DOHH2 (cell line): ENCODE measurements at regions not wholly inside any gene's neighbourhood (a gene's known extent, or its start where the extent isn't known, plus 50 kb on each side); places are given as distances from the start of the nearest gene placed in this dataset.

ENCODE experiments used
- H3F3A ChIP-seq: fragments of 200-600 bp; sonication (generic), shearing (Covaris generic); 2 replicates; pipeline ENCODE4 v1.6.0; 2016; ENCODE audit warnings: antibody characterized with exemption, mild to moderate bottlenecking; ENCODE audit not compliant: control insufficient read depth, insufficient read depth
- H3K27ac ChIP-seq: fragments of 200-600 bp; sonication (generic); 2 replicates; pipeline ENCODE4 v1.5.1; 2014; ENCODE audit warnings: low read depth, mild to moderate bottlenecking, low read length, moderate library complexity
- H3K27me3 ChIP-seq: fragments of 200-600 bp; sonication (generic); 2 replicates; pipeline ENCODE4 v1.6.1; 2014; ENCODE audit warnings: mild to moderate bottlenecking, low read length, mixed read lengths; ENCODE audit not compliant: control insufficient read depth
- H3K36me3 ChIP-seq: fragments of 200-600 bp; sonication (generic); 2 replicates; pipeline ENCODE4 v1.6.1; 2014; ENCODE audit warnings: mild to moderate bottlenecking, low read length, moderate library complexity, mixed read lengths; ENCODE audit not compliant: control insufficient read depth
- H3K4me1 ChIP-seq: fragments of 200-600 bp; sonication (generic); 2 replicates; pipeline ENCODE4 v1.6.1; 2014; ENCODE audit warnings: mild to moderate bottlenecking, low read length, mixed read lengths; ENCODE audit not compliant: control insufficient read depth
- H3K4me2 ChIP-seq: fragments of 200-600 bp; sonication (generic); 2 replicates; pipeline ENCODE4 v1.6.0; 2014; ENCODE audit warnings: mild to moderate bottlenecking, low read length, moderate library complexity
- H3K4me3 ChIP-seq: fragments of 200-600 bp; sonication (generic); 2 replicates; pipeline ENCODE4 v1.5.1; 2014; ENCODE audit warnings: mild to moderate bottlenecking, low read length, mixed read lengths
- H3K79me2 ChIP-seq: fragments of 200-600 bp; sonication (generic); 2 replicates; pipeline ENCODE4 v1.6.1; 2014; ENCODE audit warnings: mild to moderate bottlenecking, low read length, mixed read lengths; ENCODE audit not compliant: control insufficient read depth
- H3K9me2 ChIP-seq: fragments of 200-600 bp; sonication (generic); replicated peaks from 2 replicates; pipeline ENCODE4 v1.6.1; 2014; ENCODE audit warnings: mild to moderate bottlenecking, low read length, mixed read lengths; ENCODE audit not compliant: control insufficient read depth
- H3K9me3 ChIP-seq: fragments of 200-600 bp; sonication (generic); 2 replicates; pipeline ENCODE4 v1.6.1; 2014; ENCODE audit warnings: antibody characterized with exemption, low read length, mixed read lengths; ENCODE audit not compliant: control insufficient read depth, insufficient read depth
- H4K20me1 ChIP-seq: fragments of 200-600 bp; sonication (generic); 2 replicates; pipeline ENCODE4 v1.6.0; 2014; ENCODE audit warnings: low read depth, mild to moderate bottlenecking, antibody characterized with exemption, low read length, moderate library complexity; ENCODE audit not compliant: control insufficient read depth, insufficient read depth
- EZH2phosphoT487 ChIP-seq: fragments of 200-600 bp; sonication (generic); IDR thresholded peaks from 2 replicates; pipeline ENCODE4 v1.6.1; 2017; ENCODE audit warnings: borderline replicate concordance, mild to moderate bottlenecking, antibody characterized with exemption, low read length, moderate library complexity, mixed read lengths
- TF ChIP-seq, protein P1 (sequence below): fragments of 200-600 bp; sonication (generic); IDR thresholded peaks from one replicate; pipeline ENCODE4 v1.5.1; 2014; ENCODE audit warnings: antibody characterized with exemption, mild to moderate bottlenecking, low read depth, low read length; ENCODE audit not compliant: poor library complexity, severe bottlenecking

DNA sequence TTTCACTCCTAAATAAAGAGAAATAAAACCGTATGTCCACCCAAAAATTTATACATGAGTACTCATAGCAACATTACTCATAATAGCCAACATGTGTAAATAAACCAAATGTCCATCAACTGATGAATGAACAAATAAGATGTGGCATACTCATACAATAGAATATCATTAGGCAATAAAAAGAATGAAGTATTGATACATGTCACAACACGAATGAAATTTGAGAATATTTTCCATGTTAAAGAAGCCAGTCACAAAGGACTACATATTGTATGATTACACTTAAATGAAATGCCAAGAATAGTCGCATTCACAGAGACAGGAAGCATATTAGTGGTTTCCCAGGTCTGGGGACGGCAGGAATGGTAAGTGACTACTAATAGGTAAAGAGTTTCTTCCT lies 869.2 kb downstream of the IGSF11 start:
- Histone ChIP-seq H3K27ac (no peak overlapping the region), H4K20me1 (no peaks in the 10 kb centered on the region), H3K9me3 (no peaks in the 10 kb centered on the region; the same call in 1 of the 2 replicates), H3K79me2 (no peaks in the 10 kb centered on the region), H3K4me3 (no peak overlapping the region), H3F3A (no peaks in the 10 kb centered on the region), H3K36me3 (no peaks in the 10 kb centered on the region), H3K4me1 (no peaks in the 10 kb centered on the region), H3K9me2 (no peaks in the 10 kb centered on the region), H3K4me2 (no peak overlapping the region), H3K27me3 (no peaks in the 10 kb centered on the region)
- TF ChIP-seq EZH2phosphoT487, result no peak
- TF ChIP-seq, protein P1, sequence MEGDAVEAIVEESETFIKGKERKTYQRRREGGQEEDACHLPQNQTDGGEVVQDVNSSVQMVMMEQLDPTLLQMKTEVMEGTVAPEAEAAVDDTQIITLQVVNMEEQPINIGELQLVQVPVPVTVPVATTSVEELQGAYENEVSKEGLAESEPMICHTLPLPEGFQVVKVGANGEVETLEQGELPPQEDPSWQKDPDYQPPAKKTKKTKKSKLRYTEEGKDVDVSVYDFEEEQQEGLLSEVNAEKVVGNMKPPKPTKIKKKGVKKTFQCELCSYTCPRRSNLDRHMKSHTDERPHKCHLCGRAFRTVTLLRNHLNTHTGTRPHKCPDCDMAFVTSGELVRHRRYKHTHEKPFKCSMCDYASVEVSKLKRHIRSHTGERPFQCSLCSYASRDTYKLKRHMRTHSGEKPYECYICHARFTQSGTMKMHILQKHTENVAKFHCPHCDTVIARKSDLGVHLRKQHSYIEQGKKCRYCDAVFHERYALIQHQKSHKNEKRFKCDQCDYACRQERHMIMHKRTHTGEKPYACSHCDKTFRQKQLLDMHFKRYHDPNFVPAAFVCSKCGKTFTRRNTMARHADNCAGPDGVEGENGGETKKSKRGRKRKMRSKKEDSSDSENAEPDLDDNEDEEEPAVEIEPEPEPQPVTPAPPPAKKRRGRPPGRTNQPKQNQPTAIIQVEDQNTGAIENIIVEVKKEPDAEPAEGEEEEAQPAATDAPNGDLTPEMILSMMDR, result no peak

DNA sequence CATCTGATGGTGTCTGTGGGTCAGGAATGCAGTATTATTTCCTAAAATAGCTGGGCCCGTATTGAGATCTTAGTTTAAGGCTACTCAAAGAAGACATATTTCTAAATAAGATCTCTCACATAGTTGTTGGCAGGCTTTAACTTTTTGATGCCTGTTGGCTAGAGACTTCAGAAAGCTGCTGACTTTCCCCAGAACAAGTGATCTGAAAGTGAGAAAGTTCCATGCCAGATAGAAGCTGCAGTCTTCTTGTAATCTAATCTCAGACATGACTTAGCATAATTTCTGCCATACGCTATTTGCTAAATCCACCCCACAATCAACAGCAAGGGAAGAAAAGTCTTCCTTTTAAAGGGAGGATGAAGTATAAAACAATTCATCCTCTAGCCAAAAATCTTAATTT lies 867.1 kb downstream of the IGSF11 start:
- H3K4me1 ChIP-seq, result no peaks in the 10 kb centered on the region
- no peak overlapping the region for H3K4me2 ChIP-seq
- H3K27me3 ChIP-seq, result no peaks in the 10 kb centered on the region
- no peaks in the 10 kb centered on the region for H3F3A ChIP-seq
- H3K9me2 ChIP-seq, result no peaks in the 10 kb centered on the region
- TF ChIP-seq EZH2phosphoT487, result no peak
- TF ChIP-seq, protein P1, result no peak
- H3K36me3 ChIP-seq, result no peaks in the 10 kb centered on the region
- no peak overlapping the region for H3K4me3 ChIP-seq
- peaks cover 3% of the 10 kb centered on the region; the same call in 1 of the 2 replicates for H3K9me3 ChIP-seq
- no peaks in the 10 kb centered on the region for H4K20me1 ChIP-seq
- no peak overlapping the region for H3K27ac ChIP-seq
- H3K79me2 ChIP-seq, result no peaks in the 10 kb centered on the region

DNA sequence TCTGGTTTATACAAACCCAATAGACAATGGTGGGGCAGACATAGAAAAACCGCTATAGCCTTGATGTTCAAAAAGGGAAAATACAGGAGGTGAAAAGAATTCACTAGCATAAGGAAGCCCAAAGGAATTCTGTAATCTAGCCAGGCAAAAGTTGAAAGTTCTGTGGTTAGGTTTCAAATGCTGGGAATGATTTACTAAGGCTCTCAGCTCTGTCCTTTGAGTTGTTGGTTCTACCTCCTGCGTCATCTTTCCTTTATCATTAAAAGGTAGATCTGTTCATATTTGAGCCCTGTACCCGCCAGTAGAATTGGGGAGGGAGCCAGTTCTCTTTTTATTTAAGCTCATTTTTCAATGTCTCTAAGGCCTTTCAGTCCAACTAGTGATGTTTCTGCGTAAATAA lies 866.5 kb downstream of the IGSF11 start:
- no peaks in the 10 kb centered on the region for H3K4me1 ChIP-seq
- TF ChIP-seq EZH2phosphoT487, result no peak
- TF ChIP-seq, protein P1, result no peak
- H3K79me2 ChIP-seq, result no peaks in the 10 kb centered on the region
- H3F3A ChIP-seq, result no peaks in the 10 kb centered on the region
- H4K20me1 ChIP-seq, result no peaks in the 10 kb centered on the region
- no peaks in the 10 kb centered on the region for H3K9me2 ChIP-seq
- no peak overlapping the region for H3K4me2 ChIP-seq
- H3K36me3 ChIP-seq, result no peaks in the 10 kb centered on the region
- no peaks in the 10 kb centered on the region for H3K27me3 ChIP-seq
- H3K27ac ChIP-seq, result no peak overlapping the region
- H3K9me3 ChIP-seq, result peaks cover 3% of the 10 kb centered on the region; the same call in 1 of the 2 replicates
- no peak overlapping the region for H3K4me3 ChIP-seq
